HCT116 (cell line): ENCODE measurements at regions not wholly inside any gene's neighbourhood (a gene's known extent, or its start where the extent isn't known, plus 50 kb on each side); places are given as distances from the start of the nearest gene placed in this dataset.

Source experiments
- ATAC-seq: fragments of 200-7000 bp; cut with Tn5 transposase; 2 replicates; pipeline ENCODE4 v1.9.1; 2020; ENCODE audit warnings: mild to moderate bottlenecking, moderate library complexity
- BruUV-seq: library from RNA; stranded (reverse); fragments of 400-500 nt; replicated peaks from 2 replicates; lab custom pipeline; 2021; lab: Mats Ljungman, UMichigan
- CTCF ChIA-PET: fragments of 300-600 bp; sonication (Branson Sonifier 250); formaldehyde crosslinking; loops from one replicate; lab custom pipeline; 2021; ENCODE audit warnings: antibody characterized with exemption; lab: Charles Lee
- POLR2A ChIA-PET: fragments of 300-600, 350-600 bp; sonication (Branson Sonifier 250); formaldehyde crosslinking; loops from one replicate; lab custom pipeline; 2021; ENCODE audit warnings: antibody characterized with exemption; lab: Charles Lee
- RAD21 ChIA-PET, 2 experiments: fragments of 300-600 bp; sonication (Branson Sonifier 250); formaldehyde crosslinking; loops; one replicate each; lab custom pipeline; 2023; ENCODE audit warnings: low total read pairs in 2 of 2; ENCODE audit not compliant: uncharacterized antibody in 2 of 2, unreplicated experiment in 2 of 2, low non-redundant PET in 1 of 2; lab: Charles Lee
- DNase-seq: peaks from one replicate; pipeline ENCODE4 v3.0.0-alpha.2; 2010; ENCODE audit warnings: low read depth, low spot score
- H2AFZ ChIP-seq: fragments of 200-600 bp; shearing (Covaris generic), sonication (generic); 2 replicates; pipeline ENCODE4 v1.6.1; 2017; ENCODE audit warnings: low read depth, mixed run types, mixed read lengths, antibody characterized with exemption, low read length; ENCODE audit not compliant: poor library complexity, severe bottlenecking
- H3K27ac ChIP-seq: 2 replicates; pipeline ENCODE4 v1.5.1; 2012; ENCODE audit warnings: low read depth, low read length
- H3K27me3 ChIP-seq: fragments of 200-600 bp; sonication (generic); 2 replicates; pipeline ENCODE4 v1.6.1; 2016; ENCODE audit warnings: mixed run types, low read length, mixed read lengths; ENCODE audit not compliant: insufficient read depth
- H3K36me3 ChIP-seq, 2 experiments: fragments of 200-500 bp in 1 of 2; fragments of 200-600 bp in 1 of 2; sonication (Bioruptor generic) in 1 of 2; sonication (generic) in 1 of 2; 2 replicates each; pipeline versions ENCODE4 v1.5.1 to v1.6.1; 2014 to 2016; ENCODE audit warnings: low read length in 2 of 2, inconsistent platforms in 1 of 2, mixed read lengths in 1 of 2, mixed run types in 1 of 2; ENCODE audit not compliant: insufficient read depth in 2 of 2, control insufficient read depth in 1 of 2
- H3K4me1 ChIP-seq, 2 experiments: fragments of 200-600 bp in 1 of 2; sonication (generic) in 1 of 2; 2 replicates each; pipeline versions ENCODE4 v1.5.1 to v1.6.1; 2012 to 2017; ENCODE audit warnings: low read length in 2 of 2, inconsistent platforms in 1 of 2, mild to moderate bottlenecking in 1 of 2, mixed read lengths in 1 of 2, mixed run types in 1 of 2, moderate library complexity in 1 of 2; ENCODE audit not compliant: insufficient read depth in 2 of 2, control insufficient read depth in 1 of 2
- H3K4me2 ChIP-seq: fragments of 200-600 bp; sonication (generic); 2 replicates; pipeline ENCODE4 v1.6.1; 2017; ENCODE audit warnings: mixed run types, low read length, mixed read lengths
- H3K4me3 ChIP-seq, 2 experiments: fragments of 200-600 bp in 1 of 2; sonication (generic) in 1 of 2; replicated peaks in 1 of 2; 2 replicates each; pipeline ENCODE4 v1.5.1; 2011 to 2016; ENCODE audit warnings: low read length in 2 of 2, control low read depth in 1 of 2, low read depth in 1 of 2, mild to moderate bottlenecking in 1 of 2, mixed read lengths in 1 of 2, mixed run types in 1 of 2
- H3K79me2 ChIP-seq: fragments of 200-600 bp; sonication (generic); 2 replicates; pipeline ENCODE4 v1.6.1; 2017; ENCODE audit warnings: mild to moderate bottlenecking, mixed run types, low read length, moderate library complexity, mixed read lengths; ENCODE audit not compliant: insufficient read depth
- H3K9ac ChIP-seq: fragments of 200-600 bp; sonication (generic); 2 replicates; pipeline ENCODE4 v1.6.1; 2016; ENCODE audit warnings: low read length, mixed read lengths
- H3K9me2 ChIP-seq: fragments of 200-600 bp; sonication (generic), shearing (Covaris generic); 2 replicates; pipeline ENCODE4 v1.6.1; 2017; ENCODE audit warnings: mixed run types, mild to moderate bottlenecking, moderate library complexity; ENCODE audit not compliant: insufficient read depth
- H3K9me3 ChIP-seq, 2 experiments: fragments of 200-500 bp in 1 of 2; fragments of 200-600 bp in 1 of 2; sonication (Bioruptor generic) in 1 of 2; sonication (generic) in 1 of 2; 2 replicates each; pipeline ENCODE4 v1.6.1; 2014 to 2017; ENCODE audit warnings: low read length in 2 of 2, mixed read lengths in 2 of 2, inconsistent platforms in 1 of 2, low read depth in 1 of 2, mild to moderate bottlenecking in 1 of 2, mixed run types in 1 of 2, moderate library complexity in 1 of 2; ENCODE audit not compliant: control insufficient read depth in 1 of 2, insufficient read depth in 1 of 2
- H4K20me1 ChIP-seq: fragments of 200-600 bp; sonication (generic), shearing (Covaris generic); 2 replicates; pipeline ENCODE4 v1.6.1; 2017; ENCODE audit warnings: mixed run types, mild to moderate bottlenecking, moderate library complexity; ENCODE audit not compliant: insufficient read depth
- ATF3 ChIP-seq: IDR thresholded peaks from 2 replicates; pipeline ENCODE4 v1.6.1; 2012
- CBX3 ChIP-seq: IDR thresholded peaks from 2 replicates; pipeline ENCODE4 v1.6.1; 2012; ENCODE audit warnings: low read depth
- CEBPB ChIP-seq: IDR thresholded peaks from 2 replicates; pipeline ENCODE4 v1.6.1; 2012; ENCODE audit warnings: low read depth
- CTCF ChIP-seq, 3 experiments: fragments of 200-600 bp in 1 of 3; sonication (generic) in 1 of 3; IDR thresholded peaks in 2 of 3; conservative IDR thresholded peaks in 1 of 3; 2 replicates each; pipeline ENCODE4 v1.5.1; 2012 to 2017; ENCODE audit warnings: low read depth in 2 of 3, low read length in 2 of 3, antibody characterized with exemption in 1 of 3, borderline replicate concordance in 1 of 3, control low read depth in 1 of 3, mild to moderate bottlenecking in 1 of 3, mixed read lengths in 1 of 3, mixed run types in 1 of 3, moderate library complexity in 1 of 3; ENCODE audit not compliant: insufficient read depth in 1 of 3
- EGR1 ChIP-seq: IDR thresholded peaks from 2 replicates; pipeline ENCODE4 v1.6.1; 2012; ENCODE audit warnings: low read depth
- ELF1 ChIP-seq: IDR thresholded peaks from 2 replicates; pipeline ENCODE4 v1.6.1; 2012; ENCODE audit warnings: low read depth, borderline replicate concordance
- EZH2phosphoT487 ChIP-seq: fragments of 200-600 bp; IDR thresholded peaks from 2 replicates; pipeline ENCODE4 v1.6.1; 2018; ENCODE audit warnings: antibody characterized with exemption, borderline replicate concordance
- POLR2A ChIP-seq: IDR thresholded peaks from 2 replicates; pipeline ENCODE4 v1.7.0; 2011; ENCODE audit warnings: borderline replicate concordance; ENCODE audit not compliant: insufficient read depth, insufficient read length; ENCODE audit errors: extremely low read depth
- POLR2AphosphoS5 ChIP-seq: IDR thresholded peaks from 2 replicates; pipeline ENCODE4 v1.6.1; 2011; ENCODE audit warnings: mild to moderate bottlenecking, low read depth, low read length, moderate library complexity
- RAD21 ChIP-seq: IDR thresholded peaks from 2 replicates; pipeline ENCODE4 v1.6.1; 2012; ENCODE audit warnings: low read depth, mild to moderate bottlenecking
- REST ChIP-seq: IDR thresholded peaks from 2 replicates; pipeline ENCODE4 v1.6.1; 2012; ENCODE audit warnings: low read depth
- SP1 ChIP-seq: IDR thresholded peaks from 2 replicates; pipeline ENCODE4 v1.6.1; 2012; ENCODE audit warnings: low read depth
- SRF ChIP-seq: IDR thresholded peaks from 2 replicates; pipeline ENCODE4 v1.6.1; 2012; ENCODE audit warnings: low read depth
- TCF7L2 ChIP-seq: IDR thresholded peaks from 2 replicates; pipeline ENCODE4 v1.7.0; 2011; ENCODE audit warnings: borderline replicate concordance, inconsistent platforms; ENCODE audit not compliant: insufficient read depth, insufficient read length; ENCODE audit errors: extremely low read depth
- YY1 ChIP-seq: IDR thresholded peaks from 2 replicates; pipeline ENCODE4 v1.6.1; 2011; ENCODE audit warnings: low read length, low read depth, moderate library complexity, mild to moderate bottlenecking; ENCODE audit not compliant: insufficient replicate concordance; ENCODE audit errors: extremely low read depth
- ZBTB33 ChIP-seq: IDR thresholded peaks from 2 replicates; pipeline ENCODE4 v1.6.1; 2011; ENCODE audit warnings: mild to moderate bottlenecking, low read length, moderate library complexity; ENCODE audit not compliant: insufficient replicate concordance; ENCODE audit errors: extremely low read depth
- ZFX ChIP-seq: fragments of 450-650 bp; IDR thresholded peaks from 2 replicates; pipeline ENCODE4 v1.6.1; 2017
- ZNF274 ChIP-seq: fragments of 200-500 bp; sonication (Bioruptor generic); IDR thresholded peaks from 2 replicates; pipeline ENCODE4 v1.6.1; 2014; ENCODE audit warnings: mild to moderate bottlenecking, low read depth, low read length, inconsistent platforms
- intact Hi-C: fragments of 100-400 bp; cut with micrococcal nuclease; formaldehyde crosslinking; loops from 2 replicates; pipeline ENCODE4 v1.10.0; 2022

GRCh38 chr9:12185856-12186255 is 507.3 kb upstream of the TYRP1 start:
- H3K27ac ChIP-seq: no peak overlapping the region
- no peaks in the 10 kb centered on the region for H3K27me3 ChIP-seq
- RAD21 ChIA-PET: no interaction called here
- no peaks in the 10 kb centered on the region for H3K79me2 ChIP-seq
- H4K20me1 ChIP-seq: no peaks in the 10 kb centered on the region
- intact Hi-C loops: no loop called here
- no peak overlapping the region for H3K9ac ChIP-seq
- H3K9me2 ChIP-seq: no peaks in the 10 kb centered on the region
- BruUV-seq: no TSS peak
- peaks cover 4 to 16% of the 10 kb centered on the region in 2 experiments; a peak in 2 of 4 replicates for H3K9me3 ChIP-seq
- no peak overlapping the region for H2AFZ ChIP-seq
- no peaks in the 10 kb centered on the region for H3K4me1 ChIP-seq
- H3K4me2 ChIP-seq: no peak overlapping the region
- no peaks in the 10 kb centered on the region for H3K36me3 ChIP-seq
- TF ChIP-seq ZFX (no peak), RAD21 (no peak), CEBPB (no peak), ZBTB33 (no peak), SRF (no peak), POLR2AphosphoS5 (no peak), ATF3 (no peak), CBX3 (no peak), EGR1 (no peak), SP1 (no peak), CTCF (IDR thresholded peaks at IDR 0.05 in 2 of 3, conservative IDR thresholded peaks at IDR 0.05 in 1 of 3; ENCODE audit: borderline replicate concordance in 1 of 3, insufficient read depth in 1 of 3, low read depth in 2 of 3, low read length in 2 of 3) (no peak), ZNF274 (no peak), TCF7L2 (no peak), REST (no peak), EZH2phosphoT487 (no peak), ELF1 (no peak), YY1 (no peak), POLR2A (no peak)
- no peak overlapping the region for H3K4me3 ChIP-seq
- CTCF ChIA-PET: no interaction called here
- POLR2A ChIA-PET: no interaction called here
- no peak for ATAC-seq
- DNase-seq: no peak
